ENCODE measurements at regions not wholly inside any gene's neighbourhood (a gene's known extent, or its start where the extent isn't known, plus 50 kb on each side); places are given as distances from the start of the nearest gene placed in this dataset.

GRCh38 chr14:86798330-86798729 is 1194.7 kb downstream of the GALC start:
- TF ChIP-seq POLR2AphosphoS5 (IDR thresholded peaks at IDR 0.05; ENCODE audit: low read depth, low read length) (no peak), FOXP2 (optimal IDR thresholded peaks at IDR 0.05; ENCODE audit: borderline replicate concordance, extremely low read depth, extremely low read length, insufficient read depth) (no peak)

Data from PFSK-1 (cell line).